NB4 (cell line): ENCODE measurements at regions not wholly inside any gene's neighbourhood (a gene's known extent, or its start where the extent isn't known, plus 50 kb on each side); places are given as distances from the start of the nearest gene placed in this dataset.

Experiments used
- DNase-seq: peaks from one replicate; pipeline ENCODE4 v3.0.0; 2010; ENCODE audit warnings: low read depth
- H3K4me3 ChIP-seq: one replicate; pipeline ENCODE4 v1.5.1; 2011; ENCODE audit warnings: mild to moderate bottlenecking, low read depth, low read length, moderate library complexity
- CTCF ChIP-seq: IDR thresholded peaks from one replicate; pipeline ENCODE4 v1.5.1; 2012; ENCODE audit warnings: low read depth, low read length
- MAX ChIP-seq: IDR thresholded peaks from 2 replicates; pipeline ENCODE4 v1.6.1; 2011; ENCODE audit warnings: low read depth, low read length
- MYC ChIP-seq: IDR thresholded peaks from 2 replicates; pipeline ENCODE4 v1.6.1; 2011; ENCODE audit warnings: low read depth, low read length
- POLR2A ChIP-seq: IDR thresholded peaks from 2 replicates; pipeline ENCODE4 v1.6.1; 2011; ENCODE audit warnings: mild to moderate bottlenecking; ENCODE audit not compliant: insufficient read length; ENCODE audit errors: extremely low read depth

GRCh38 chr13:92967923-92968322, 258.7 kb upstream of the GPC6 start:
- no peak overlapping the region for H3K4me3 ChIP-seq
- no peak for DNase-seq
- TF ChIP-seq MAX, result no peak
- TF ChIP-seq CTCF, result peak; percentile 10

GRCh38 chr13:92972751-92973150, 253.9 kb upstream of the GPC6 start:
- TF ChIP-seq MYC, result no peak
- TF ChIP-seq MAX, result no peak
- no peak for TF ChIP-seq CTCF
- no peak for TF ChIP-seq POLR2A
- no peak for DNase-seq
- no peak overlapping the region for H3K4me3 ChIP-seq

- DNase-seq, result no peak
- H3K4me3 ChIP-seq, result no peak overlapping the region
- no peak for TF ChIP-seq MYC
- no peak for TF ChIP-seq MAX
- no peak for TF ChIP-seq CTCF
- TF ChIP-seq POLR2A, result no peak
Measured at GRCh38 chr13:92974905-92975429, 251.6 kb upstream of the GPC6 start.

GRCh38 chr13:92976657-92977056, 249.9 kb upstream of the GPC6 start:
- TF ChIP-seq POLR2A (no peak), MAX (no peak), CTCF (no peak), MYC (no peak)
- no peak overlapping the region for H3K4me3 ChIP-seq
- no peak for DNase-seq

- DNase-seq, result no peak
- no peak overlapping the region for H3K4me3 ChIP-seq
- TF ChIP-seq MYC (no peak), POLR2A (no peak), MAX (no peak), CTCF (no peak)
Measured at GRCh38 chr13:92984151-92984550, 242.5 kb upstream of the GPC6 start.

- H3K4me3 ChIP-seq, result no peak overlapping the region
- no peak for TF ChIP-seq MAX
- no peak for TF ChIP-seq POLR2A
- TF ChIP-seq MYC, result no peak
- no peak for TF ChIP-seq CTCF
- no peak for DNase-seq
Measured at GRCh38 chr13:92989301-92989700, 237.3 kb upstream of the GPC6 start.
